ENCODE measurements at regions not wholly inside any gene's neighbourhood (a gene's known extent, or its start where the extent isn't known, plus 50 kb on each side); places are given as distances from the start of the nearest gene placed in this dataset.

DNA sequence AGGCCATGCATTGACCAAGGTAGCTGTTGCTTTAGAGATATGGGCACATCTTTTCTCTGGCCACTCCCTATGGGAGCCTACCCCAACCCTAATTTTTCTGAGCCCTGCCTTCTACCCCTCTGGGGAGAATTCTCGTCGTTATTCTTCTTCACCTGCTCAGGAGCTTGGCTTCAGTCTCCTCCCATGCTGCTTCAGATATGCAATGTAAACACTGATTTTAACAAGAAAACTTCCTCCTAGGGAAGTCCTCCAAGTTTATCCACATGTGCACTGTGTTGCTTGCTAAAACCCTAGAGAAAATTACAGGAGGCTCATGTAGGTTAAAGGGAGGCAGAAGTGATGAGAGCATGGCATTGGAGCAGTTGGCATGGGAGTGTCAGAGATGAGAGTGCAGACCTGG, 445.2 kb upstream of the MDFIC2 start:
- intact Hi-C loops (cut with DNase I; ENCODE audit: low total_unique reads), result no loop called here
- Histone ChIP-seq H3K27me3 (no peaks in the 10 kb centered on the region), H3K9me3 (no peaks in the 10 kb centered on the region), H3K27ac (no peak overlapping the region), H3K4me3 (no peak overlapping the region), H3K36me3 (no peaks in the 10 kb centered on the region), H3K4me1 (no peaks in the 10 kb centered on the region)
- no peak for DNase-seq
- no peak for TF ChIP-seq POLR2A (IDR thresholded peaks at IDR 0.05)
- TF ChIP-seq, protein P1, sequence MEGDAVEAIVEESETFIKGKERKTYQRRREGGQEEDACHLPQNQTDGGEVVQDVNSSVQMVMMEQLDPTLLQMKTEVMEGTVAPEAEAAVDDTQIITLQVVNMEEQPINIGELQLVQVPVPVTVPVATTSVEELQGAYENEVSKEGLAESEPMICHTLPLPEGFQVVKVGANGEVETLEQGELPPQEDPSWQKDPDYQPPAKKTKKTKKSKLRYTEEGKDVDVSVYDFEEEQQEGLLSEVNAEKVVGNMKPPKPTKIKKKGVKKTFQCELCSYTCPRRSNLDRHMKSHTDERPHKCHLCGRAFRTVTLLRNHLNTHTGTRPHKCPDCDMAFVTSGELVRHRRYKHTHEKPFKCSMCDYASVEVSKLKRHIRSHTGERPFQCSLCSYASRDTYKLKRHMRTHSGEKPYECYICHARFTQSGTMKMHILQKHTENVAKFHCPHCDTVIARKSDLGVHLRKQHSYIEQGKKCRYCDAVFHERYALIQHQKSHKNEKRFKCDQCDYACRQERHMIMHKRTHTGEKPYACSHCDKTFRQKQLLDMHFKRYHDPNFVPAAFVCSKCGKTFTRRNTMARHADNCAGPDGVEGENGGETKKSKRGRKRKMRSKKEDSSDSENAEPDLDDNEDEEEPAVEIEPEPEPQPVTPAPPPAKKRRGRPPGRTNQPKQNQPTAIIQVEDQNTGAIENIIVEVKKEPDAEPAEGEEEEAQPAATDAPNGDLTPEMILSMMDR (IDR thresholded peaks at IDR 0.05), result no peak

DNA sequence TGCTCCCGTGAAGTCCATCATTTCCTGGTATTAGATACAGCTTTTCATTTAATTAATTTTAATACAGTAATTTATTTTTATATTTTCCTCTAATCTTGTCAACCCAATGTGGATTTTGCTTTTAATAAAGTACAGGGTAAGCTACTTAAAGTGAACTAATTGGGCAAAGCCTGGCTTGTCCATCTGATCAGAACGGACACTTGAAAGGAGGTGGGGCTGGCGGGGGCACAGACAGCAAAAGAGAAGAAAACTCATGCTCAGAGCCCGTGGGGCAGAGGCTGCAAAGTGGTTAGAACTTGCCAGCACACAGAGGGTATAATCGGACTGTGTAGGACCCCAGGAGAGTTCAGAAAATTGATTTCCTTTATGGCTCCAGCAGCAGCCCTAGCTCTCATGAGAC, 443.1 kb upstream of the MDFIC2 start:
- Histone ChIP-seq H3K27me3 (no peaks in the 10 kb centered on the region), H3K27ac (no peak overlapping the region), H3K36me3 (no peaks in the 10 kb centered on the region), H3K4me3 (no peak overlapping the region), H3K9me3 (no peaks in the 10 kb centered on the region), H3K4me1 (no peaks in the 10 kb centered on the region)
- intact Hi-C loops (cut with DNase I; ENCODE audit: low total_unique reads), result no loop called here
- no peak for DNase-seq
- TF ChIP-seq, protein P1 (IDR thresholded peaks at IDR 0.05), result no peak
- no peak for TF ChIP-seq POLR2A (IDR thresholded peaks at IDR 0.05)

DNA sequence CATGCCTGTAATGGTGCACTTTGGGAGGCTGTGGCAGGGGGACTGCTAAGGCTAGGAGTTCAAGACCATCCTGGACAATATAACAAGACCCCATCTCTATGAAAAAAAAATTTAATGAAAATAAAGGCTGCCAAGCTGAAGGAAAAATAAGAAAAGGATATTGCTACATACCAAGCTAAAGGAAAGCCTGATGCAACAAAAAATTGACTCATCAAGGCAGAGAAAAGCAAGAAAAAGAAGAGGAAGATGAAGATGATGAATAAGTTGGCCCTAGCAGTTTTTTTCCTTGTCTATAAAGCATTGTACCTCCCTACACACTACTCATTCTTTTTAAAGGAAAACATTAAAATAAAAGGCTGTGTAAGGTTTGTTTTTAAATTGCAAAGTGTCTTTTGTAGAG, 441.9 kb upstream of the MDFIC2 start:
- TF ChIP-seq, protein P1 (IDR thresholded peaks at IDR 0.05), result no peak
- no peak for TF ChIP-seq POLR2A (IDR thresholded peaks at IDR 0.05)
- H3K4me1 ChIP-seq, result no peaks in the 10 kb centered on the region
- intact Hi-C loops (cut with DNase I; ENCODE audit: low total_unique reads), result no loop called here
- H3K27me3 ChIP-seq, result no peaks in the 10 kb centered on the region
- H3K9me3 ChIP-seq, result no peaks in the 10 kb centered on the region
- DNase-seq, result no peak
- H3K4me3 ChIP-seq, result no peak overlapping the region
- no peak overlapping the region for H3K27ac ChIP-seq
- no peaks in the 10 kb centered on the region for H3K36me3 ChIP-seq

DNA sequence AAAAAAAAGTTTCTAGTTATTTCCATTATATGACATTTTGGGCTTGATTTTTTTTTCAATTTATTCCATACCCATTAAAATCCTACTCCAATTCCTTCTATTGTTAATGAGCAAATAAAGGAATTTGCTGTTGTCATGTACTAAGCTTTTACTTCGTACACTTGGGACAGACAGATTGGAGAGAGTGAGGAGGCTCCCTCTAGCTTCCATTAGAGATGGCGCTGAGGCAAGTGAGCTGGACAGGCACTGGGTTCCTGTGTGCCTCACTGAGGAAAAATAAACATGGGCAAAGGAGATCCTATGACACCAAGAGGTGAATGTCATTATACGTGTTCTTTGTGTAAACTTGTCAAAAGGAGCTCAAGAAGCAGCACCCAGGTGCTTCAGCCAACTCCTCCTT, 441.1 kb upstream of the MDFIC2 start:
- no peak for DNase-seq
- Histone ChIP-seq H3K27me3 (no peaks in the 10 kb centered on the region), H3K4me3 (no peak overlapping the region), H3K9me3 (no peaks in the 10 kb centered on the region), H3K27ac (no peak overlapping the region), H3K4me1 (no peaks in the 10 kb centered on the region), H3K36me3 (no peaks in the 10 kb centered on the region)
- intact Hi-C loops (cut with DNase I; ENCODE audit: low total_unique reads), result no loop called here
- TF ChIP-seq, protein P1 (IDR thresholded peaks at IDR 0.05), result no peak
- no peak for TF ChIP-seq POLR2A (IDR thresholded peaks at IDR 0.05)

DNA sequence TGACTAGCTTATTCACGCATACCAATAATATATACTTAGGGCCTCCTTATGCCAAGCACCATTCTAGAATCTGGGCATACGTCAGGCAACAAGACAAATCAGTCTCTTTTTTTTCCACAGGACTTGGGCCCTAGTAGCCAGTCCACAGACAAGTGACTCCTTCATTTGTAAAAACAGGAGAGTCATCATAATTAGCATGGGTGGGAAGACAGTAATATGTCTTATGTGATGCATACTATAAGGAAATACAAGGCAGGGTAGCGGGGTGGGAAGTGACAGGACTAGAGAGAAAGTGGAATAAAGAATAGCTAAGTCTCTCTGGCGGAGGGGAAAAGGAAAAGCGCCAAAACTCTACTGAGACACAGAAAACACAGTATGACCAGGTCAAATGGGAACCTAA, 439.6 kb upstream of the MDFIC2 start:
- no peaks in the 10 kb centered on the region for H3K9me3 ChIP-seq
- no peak overlapping the region for H3K4me3 ChIP-seq
- no peaks in the 10 kb centered on the region for H3K36me3 ChIP-seq
- TF ChIP-seq, protein P1 (IDR thresholded peaks at IDR 0.05), result no peak
- no peak for TF ChIP-seq POLR2A (IDR thresholded peaks at IDR 0.05)
- no peak for DNase-seq
- H3K4me1 ChIP-seq, result no peaks in the 10 kb centered on the region
- H3K27ac ChIP-seq, result no peak overlapping the region
- no peaks in the 10 kb centered on the region for H3K27me3 ChIP-seq
- intact Hi-C loops (cut with DNase I; ENCODE audit: low total_unique reads), result no loop called here

Data from uterus (tissue), 3 donors.